ENCODE measurements at regions not wholly inside any gene's neighbourhood (a gene's known extent, or its start where the extent isn't known, plus 50 kb on each side); places are given as distances from the start of the nearest gene placed in this dataset.

DNA sequence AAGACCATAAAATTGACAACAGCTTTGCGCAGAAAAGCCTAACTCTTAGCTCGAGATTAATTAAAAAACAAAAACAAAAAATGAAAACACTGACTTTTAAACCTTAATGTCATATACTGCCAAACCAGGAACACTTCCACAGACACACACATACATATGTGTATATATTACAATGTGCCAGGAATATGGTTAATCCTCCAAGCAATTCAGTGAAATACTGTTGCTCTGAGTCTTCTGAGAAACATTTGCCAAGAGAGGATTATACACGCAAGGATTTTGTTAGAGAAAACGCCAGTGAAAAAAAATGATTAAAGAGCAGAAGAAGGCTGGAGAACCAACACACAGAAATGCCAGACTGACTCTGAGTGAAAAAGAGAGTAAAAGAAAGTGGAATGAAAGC lies 116.7 kb upstream of the CHRM3 start:
- TF ChIP-seq, protein P1, sequence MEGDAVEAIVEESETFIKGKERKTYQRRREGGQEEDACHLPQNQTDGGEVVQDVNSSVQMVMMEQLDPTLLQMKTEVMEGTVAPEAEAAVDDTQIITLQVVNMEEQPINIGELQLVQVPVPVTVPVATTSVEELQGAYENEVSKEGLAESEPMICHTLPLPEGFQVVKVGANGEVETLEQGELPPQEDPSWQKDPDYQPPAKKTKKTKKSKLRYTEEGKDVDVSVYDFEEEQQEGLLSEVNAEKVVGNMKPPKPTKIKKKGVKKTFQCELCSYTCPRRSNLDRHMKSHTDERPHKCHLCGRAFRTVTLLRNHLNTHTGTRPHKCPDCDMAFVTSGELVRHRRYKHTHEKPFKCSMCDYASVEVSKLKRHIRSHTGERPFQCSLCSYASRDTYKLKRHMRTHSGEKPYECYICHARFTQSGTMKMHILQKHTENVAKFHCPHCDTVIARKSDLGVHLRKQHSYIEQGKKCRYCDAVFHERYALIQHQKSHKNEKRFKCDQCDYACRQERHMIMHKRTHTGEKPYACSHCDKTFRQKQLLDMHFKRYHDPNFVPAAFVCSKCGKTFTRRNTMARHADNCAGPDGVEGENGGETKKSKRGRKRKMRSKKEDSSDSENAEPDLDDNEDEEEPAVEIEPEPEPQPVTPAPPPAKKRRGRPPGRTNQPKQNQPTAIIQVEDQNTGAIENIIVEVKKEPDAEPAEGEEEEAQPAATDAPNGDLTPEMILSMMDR (IDR thresholded peaks at IDR 0.05): no peak
- Histone ChIP-seq H3K27me3 (no peaks in the 10 kb centered on the region), H3K9me3 (no peaks in the 10 kb centered on the region), H3K27ac (no peak overlapping the region), H3K9ac (ENCODE audit: low read depth in 2 of 2, low read length in 2 of 2) (no peak overlapping the region), H3K4me3 (no peak overlapping the region), H3K4me1 (no peaks in the 10 kb centered on the region), H3K36me3 (no peaks in the 10 kb centered on the region)
- intact Hi-C loops (cut with DNase I): no loop called here
- DNase-seq: no peak

GRCh38 chr1:239268941-239269340 lies 117.4 kb upstream of the CHRM3 start:
- TF ChIP-seq, protein P1 (IDR thresholded peaks at IDR 0.05): no peak
- Histone ChIP-seq H3K27me3 (no peaks in the 10 kb centered on the region), H3K9ac (ENCODE audit: low read depth in 2 of 2, low read length in 2 of 2) (no peak overlapping the region), H3K4me3 (no peak overlapping the region), H3K36me3 (no peaks in the 10 kb centered on the region), H3K27ac (no peak overlapping the region), H3K4me1 (no peaks in the 10 kb centered on the region), H3K9me3 (no peaks in the 10 kb centered on the region)
- intact Hi-C loops (cut with DNase I): no loop called here
- no peak for DNase-seq

- Histone ChIP-seq H3K27me3 (no peaks in the 10 kb centered on the region), H3K4me3 (no peak overlapping the region), H3K9me3 (no peaks in the 10 kb centered on the region), H3K9ac (ENCODE audit: low read depth in 2 of 2, low read length in 2 of 2) (no peak overlapping the region), H3K4me1 (no peaks in the 10 kb centered on the region), H3K36me3 (no peaks in the 10 kb centered on the region), H3K27ac (no peak overlapping the region)
- TF ChIP-seq, protein P1 (IDR thresholded peaks at IDR 0.05): no peak
- no peak for DNase-seq
- intact Hi-C loops (cut with DNase I): no loop called here
Measured at GRCh38 chr1:239268007-239268406, 118.4 kb upstream of the CHRM3 start.

DNA sequence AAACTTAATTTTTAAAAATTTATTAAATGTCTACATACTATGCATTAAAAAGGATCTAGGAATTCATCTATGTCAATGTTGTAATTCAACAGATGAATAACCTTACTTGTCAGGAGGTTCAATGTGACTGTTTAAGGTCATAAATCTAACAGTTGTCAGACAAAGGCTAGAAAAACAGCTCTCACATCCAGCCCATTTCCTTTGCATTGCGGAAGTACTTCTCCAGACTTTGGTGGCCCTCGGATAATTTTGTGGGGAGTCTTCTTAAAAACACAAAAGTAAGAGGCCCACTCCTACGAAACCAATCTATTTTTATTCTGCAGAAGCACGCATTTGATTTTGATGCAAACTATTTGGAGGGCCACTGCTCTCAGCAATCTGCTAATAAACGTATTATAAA lies 122.6 kb upstream of the CHRM3 start:
- no peak overlapping the region for H3K27ac ChIP-seq
- no peaks in the 10 kb centered on the region for H3K27me3 ChIP-seq
- no peak overlapping the region for H3K9ac ChIP-seq (ENCODE audit: low read depth in 2 of 2, low read length in 2 of 2)
- DNase-seq: no peak
- no peaks in the 10 kb centered on the region for H3K36me3 ChIP-seq
- intact Hi-C loops (cut with DNase I): no loop called here
- TF ChIP-seq, protein P1 (IDR thresholded peaks at IDR 0.05): no peak
- no peaks in the 10 kb centered on the region for H3K4me1 ChIP-seq
- no peaks in the 10 kb centered on the region for H3K9me3 ChIP-seq
- no peak overlapping the region for H3K4me3 ChIP-seq

DNA sequence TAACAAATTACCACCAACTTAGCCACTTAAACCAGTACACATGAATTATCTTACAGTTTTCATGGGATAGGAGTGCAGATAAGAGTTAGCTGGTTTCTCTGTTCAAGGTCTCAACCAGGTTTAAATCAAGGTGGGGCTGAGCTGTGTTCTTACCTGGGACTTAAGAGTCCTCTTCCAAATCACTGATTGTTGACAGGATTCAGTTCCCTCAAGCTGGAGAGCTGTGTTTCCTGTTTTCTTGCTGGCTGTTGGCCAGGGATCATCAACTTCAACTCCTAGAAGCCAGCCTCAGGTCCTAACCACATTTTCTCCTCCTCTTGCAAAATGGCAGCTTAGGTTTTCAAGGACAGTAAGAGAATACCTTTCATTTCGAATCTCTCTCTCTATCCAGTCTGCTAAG lies 123.8 kb upstream of the CHRM3 start:
- no peak overlapping the region for H3K4me3 ChIP-seq
- DNase-seq: no peak

More for the DNA sequence above, 123.8 kb upstream of the CHRM3 start:
- Histone ChIP-seq H3K36me3 (no peaks in the 10 kb centered on the region), H3K9me3 (no peaks in the 10 kb centered on the region), H3K27ac (no peak overlapping the region), H3K4me1 (no peaks in the 10 kb centered on the region), H3K27me3 (no peaks in the 10 kb centered on the region), H3K9ac (ENCODE audit: low read depth in 2 of 2, low read length in 2 of 2) (no peak overlapping the region)
- intact Hi-C loops (cut with DNase I): no loop called here
- TF ChIP-seq, protein P1 (IDR thresholded peaks at IDR 0.05): no peak

All from colonic mucosa (tissue), 4 donors.